H1 (cell line): ENCODE measurements at regions not wholly inside any gene's neighbourhood (a gene's known extent, or its start where the extent isn't known, plus 50 kb on each side); places are given as distances from the start of the nearest gene placed in this dataset.

ENCODE experiments used
- ATF3 ChIP-seq: IDR thresholded peaks from 2 replicates; pipeline ENCODE4 v1.6.1; 2011; ENCODE audit warnings: low read depth, mild to moderate bottlenecking, low read length; ENCODE audit not compliant: insufficient read depth
- BACH1 ChIP-seq: IDR thresholded peaks from 2 replicates; pipeline ENCODE4 v1.6.1; 2012; ENCODE audit warnings: low read length, improper control_type of control experiment
- BRCA1 ChIP-seq: IDR thresholded peaks from 2 replicates; pipeline ENCODE4 v1.6.1; 2012; ENCODE audit warnings: low read depth, low read length, improper control_type of control experiment
- CTCF ChIP-seq, 3 experiments: IDR thresholded peaks; 1 replicate in 2 of 3; 2 replicates in 1 of 3; pipeline versions ENCODE4 v1.5.1 to v1.6.1; 2011; ENCODE audit warnings: low read length in 3 of 3, mild to moderate bottlenecking in 3 of 3, inconsistent platforms in 2 of 3, low read depth in 1 of 3, moderate library complexity in 1 of 3; ENCODE audit not compliant: insufficient read depth in 1 of 3; ENCODE audit errors: control extremely low read depth in 1 of 3
- EP300 ChIP-seq, 2 experiments: IDR thresholded peaks; 1 replicate in 1 of 2; 2 replicates in 1 of 2; pipeline ENCODE4 v1.6.1; 2011 to 2012; ENCODE audit warnings: low read depth in 2 of 2, low read length in 2 of 2, mild to moderate bottlenecking in 2 of 2, borderline replicate concordance in 1 of 2, inconsistent platforms in 1 of 2, moderate library complexity in 1 of 2
- HDAC2 ChIP-seq, 2 experiments: fragments of 300-600 bp in 1 of 2; sonication (generic) in 1 of 2; IDR thresholded peaks; 2 replicates each; pipeline ENCODE4 v1.6.1; 2011 to 2012; ENCODE audit warnings: low read depth in 2 of 2, low read length in 2 of 2, mild to moderate bottlenecking in 2 of 2, moderate library complexity in 2 of 2, borderline replicate concordance in 1 of 2, inconsistent platforms in 1 of 2
- HDAC6 ChIP-seq: IDR thresholded peaks from one replicate; pipeline ENCODE4 v1.7.1; 2012; ENCODE audit warnings: low read depth, mild to moderate bottlenecking, inconsistent platforms, low read length, moderate library complexity
- POLR2A ChIP-seq, 2 experiments: IDR thresholded peaks; 1 replicate in 1 of 2; 2 replicates in 1 of 2; pipeline ENCODE4 v1.6.1; 2011; ENCODE audit warnings: low read depth in 2 of 2, low read length in 2 of 2, mild to moderate bottlenecking in 2 of 2; ENCODE audit errors: control extremely low read depth in 1 of 2
- RAD21 ChIP-seq, 2 experiments: IDR thresholded peaks in 1 of 2; conservative IDR thresholded peaks in 1 of 2; 2 replicates each; pipeline ENCODE4 v1.6.1; 2011; ENCODE audit warnings: low read depth in 2 of 2, low read length in 2 of 2, improper control_type of control experiment in 1 of 2, inconsistent platforms in 1 of 2, mild to moderate bottlenecking in 1 of 2, moderate library complexity in 1 of 2
- RXRA ChIP-seq: IDR thresholded peaks from 2 replicates; pipeline ENCODE4 v1.6.1; 2011; ENCODE audit warnings: low read depth, mild to moderate bottlenecking, low read length, moderate library complexity; ENCODE audit not compliant: insufficient read depth
- SP1 ChIP-seq: IDR thresholded peaks from 2 replicates; pipeline ENCODE4 v1.6.1; 2011; ENCODE audit warnings: low read depth, low read length
- TAF1 ChIP-seq: IDR thresholded peaks from 2 replicates; pipeline ENCODE4 v1.6.1; 2011; ENCODE audit warnings: mild to moderate bottlenecking, low read depth, low read length
- USF2 ChIP-seq: IDR thresholded peaks from 2 replicates; pipeline ENCODE4 v1.6.1; 2011; ENCODE audit warnings: low read length, improper control_type of control experiment
- ZNF274 ChIP-seq: IDR thresholded peaks from 2 replicates; pipeline ENCODE4 v1.7.0; 2012; ENCODE audit warnings: low read length, borderline replicate concordance; ENCODE audit errors: extremely low read depth

GRCh38 chr15:69996321-69997160, 101.2 kb downstream of the TLE3 start:
- TF ChIP-seq CTCF (IDR thresholded peaks at IDR 0.05; ENCODE audit: control extremely low read depth in 1 of 3, insufficient read depth in 1 of 3, low read depth in 1 of 3, low read length in 3 of 3) (no peak), HDAC2 (IDR thresholded peaks at IDR 0.05; ENCODE audit: borderline replicate concordance in 1 of 2, low read depth in 2 of 2, low read length in 2 of 2) (no peak), BACH1 (no peak), ZNF274 (no peak), POLR2A (IDR thresholded peaks at IDR 0.05; ENCODE audit: control extremely low read depth in 1 of 2, low read depth in 2 of 2, low read length in 2 of 2) (no peak), EP300 (IDR thresholded peaks at IDR 0.05; ENCODE audit: borderline replicate concordance in 1 of 2, low read depth in 2 of 2, low read length in 2 of 2) (no peak), HDAC6 (no peak), TAF1 (no peak), USF2 (no peak), RXRA (no peak), ATF3 (no peak), RAD21 (IDR thresholded peaks at IDR 0.05 in 1 of 2, conservative IDR thresholded peaks at IDR 0.05 in 1 of 2; ENCODE audit: low read depth in 2 of 2, low read length in 2 of 2) (no peak), SP1 (no peak), BRCA1 (no peak)
